ENCODE measurements at regions not wholly inside any gene's neighbourhood (a gene's known extent, or its start where the extent isn't known, plus 50 kb on each side); places are given as distances from the start of the nearest gene placed in this dataset.

- TF ChIP-seq CTCF (conservative IDR thresholded peaks at IDR 0.05 in 1 of 2, IDR thresholded peaks at IDR 0.05 in 1 of 2; ENCODE audit: extremely low read depth in 1 of 2, insufficient read depth in 1 of 2, low read depth in 1 of 2, low read length in 2 of 2) (no peak), EZH2 (IDR thresholded peaks at IDR 0.05; ENCODE audit: borderline replicate concordance, low read length) (no peak)
Measured at GRCh38 chr12:127648321-127648720, 618.6 kb upstream of the TMEM132C start.

Measured in mammary epithelial cell (primary cell).